Neural cell (in vitro differentiated cells): ENCODE measurements at regions not wholly inside any gene's neighbourhood (a gene's known extent, or its start where the extent isn't known, plus 50 kb on each side); places are given as distances from the start of the nearest gene placed in this dataset.

Experiments
- CTCF ChIP-seq: fragments of 450-650 bp; IDR thresholded peaks from 2 replicates; pipeline ENCODE4 v1.5.1; 2014; ENCODE audit warnings: antibody characterized with exemption, mild to moderate bottlenecking, moderate library complexity; ENCODE audit not compliant: poor library complexity, severe bottlenecking
- EP300 ChIP-seq: fragments of 450-650 bp; conservative IDR thresholded peaks from 2 replicates; pipeline ENCODE4 v1.6.1; 2014; ENCODE audit warnings: antibody characterized with exemption, mild to moderate bottlenecking, moderate library complexity; ENCODE audit not compliant: poor library complexity, severe bottlenecking
- EZH2 ChIP-seq: fragments of 200-600, 300-800 bp; shearing (Covaris generic), sonication (generic); IDR thresholded peaks from 2 replicates; pipeline ENCODE4 v1.6.1; 2014; ENCODE audit warnings: antibody characterized with exemption, low read length, borderline replicate concordance, mild to moderate bottlenecking; ENCODE audit not compliant: insufficient read depth, poor library complexity, severe bottlenecking
- MXI1 ChIP-seq: fragments of 450-650 bp; conservative IDR thresholded peaks from 2 replicates; pipeline ENCODE4 v1.6.1; 2014; ENCODE audit warnings: antibody characterized with exemption, mild to moderate bottlenecking; ENCODE audit not compliant: poor library complexity, severe bottlenecking
- POLR2AphosphoS5 ChIP-seq: IDR thresholded peaks from 2 replicates; pipeline ENCODE4 v1.6.1; 2012
- RAD21 ChIP-seq: fragments of 450-650 bp; conservative IDR thresholded peaks from 2 replicates; pipeline ENCODE4 v1.6.1; 2014; ENCODE audit warnings: antibody characterized with exemption, mild to moderate bottlenecking, moderate library complexity
- SMC3 ChIP-seq: fragments of 450-650 bp; conservative IDR thresholded peaks from 2 replicates; pipeline ENCODE4 v1.6.1; 2014; ENCODE audit warnings: antibody characterized with exemption, mild to moderate bottlenecking, moderate library complexity; ENCODE audit not compliant: poor library complexity
- TAF1 ChIP-seq: IDR thresholded peaks from 2 replicates; pipeline ENCODE4 v1.6.1; 2012; ENCODE audit warnings: low read depth
- TF ChIP-seq, protein P1 (sequence below): IDR thresholded peaks from 2 replicates; pipeline ENCODE4 v1.6.1; 2012; ENCODE audit warnings: borderline replicate concordance

GRCh38 chr13:27347211-27347772, 76.7 kb downstream of the RASL11A start:
- TF ChIP-seq CTCF (no peak), EZH2 (no peak), POLR2AphosphoS5 (no peak), TAF1 (no peak), EP300 (no peak), RAD21 (no peak), SMC3 (no peak), MXI1 (no peak)
- TF ChIP-seq, protein P1, sequence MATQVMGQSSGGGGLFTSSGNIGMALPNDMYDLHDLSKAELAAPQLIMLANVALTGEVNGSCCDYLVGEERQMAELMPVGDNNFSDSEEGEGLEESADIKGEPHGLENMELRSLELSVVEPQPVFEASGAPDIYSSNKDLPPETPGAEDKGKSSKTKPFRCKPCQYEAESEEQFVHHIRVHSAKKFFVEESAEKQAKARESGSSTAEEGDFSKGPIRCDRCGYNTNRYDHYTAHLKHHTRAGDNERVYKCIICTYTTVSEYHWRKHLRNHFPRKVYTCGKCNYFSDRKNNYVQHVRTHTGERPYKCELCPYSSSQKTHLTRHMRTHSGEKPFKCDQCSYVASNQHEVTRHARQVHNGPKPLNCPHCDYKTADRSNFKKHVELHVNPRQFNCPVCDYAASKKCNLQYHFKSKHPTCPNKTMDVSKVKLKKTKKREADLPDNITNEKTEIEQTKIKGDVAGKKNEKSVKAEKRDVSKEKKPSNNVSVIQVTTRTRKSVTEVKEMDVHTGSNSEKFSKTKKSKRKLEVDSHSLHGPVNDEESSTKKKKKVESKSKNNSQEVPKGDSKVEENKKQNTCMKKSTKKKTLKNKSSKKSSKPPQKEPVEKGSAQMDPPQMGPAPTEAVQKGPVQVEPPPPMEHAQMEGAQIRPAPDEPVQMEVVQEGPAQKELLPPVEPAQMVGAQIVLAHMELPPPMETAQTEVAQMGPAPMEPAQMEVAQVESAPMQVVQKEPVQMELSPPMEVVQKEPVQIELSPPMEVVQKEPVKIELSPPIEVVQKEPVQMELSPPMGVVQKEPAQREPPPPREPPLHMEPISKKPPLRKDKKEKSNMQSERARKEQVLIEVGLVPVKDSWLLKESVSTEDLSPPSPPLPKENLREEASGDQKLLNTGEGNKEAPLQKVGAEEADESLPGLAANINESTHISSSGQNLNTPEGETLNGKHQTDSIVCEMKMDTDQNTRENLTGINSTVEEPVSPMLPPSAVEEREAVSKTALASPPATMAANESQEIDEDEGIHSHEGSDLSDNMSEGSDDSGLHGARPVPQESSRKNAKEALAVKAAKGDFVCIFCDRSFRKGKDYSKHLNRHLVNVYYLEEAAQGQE: no peak
